Chondrocyte (in vitro differentiated cells): ENCODE measurements at regions not wholly inside any gene's neighbourhood (a gene's known extent, or its start where the extent isn't known, plus 50 kb on each side); places are given as distances from the start of the nearest gene placed in this dataset.

Experiments used
- DNase-seq: peaks from one replicate; pipeline ENCODE4 v3.0.0; 2021; ENCODE audit warnings: mixed read lengths, low spot score
- H3K27ac Mint-ChIP-seq: one replicate; pipeline ENCODE4 v1.8.0; 2021; ENCODE audit warnings: mild to moderate bottlenecking, moderate library complexity, mixed read lengths; ENCODE audit not compliant: unreplicated experiment
- H3K27me3 Mint-ChIP-seq: 2 replicates; pipeline ENCODE4 v1.8.0; 2021; ENCODE audit warnings: low read depth, mixed read lengths
- H3K36me3 Mint-ChIP-seq: 2 replicates; pipeline ENCODE4 v1.8.0; 2021; ENCODE audit warnings: low read depth, mixed read lengths
- H3K4me1 Mint-ChIP-seq: 2 replicates; pipeline ENCODE4 v1.8.0; 2021; ENCODE audit warnings: low read depth, mild to moderate bottlenecking, mixed read lengths
- H3K4me3 Mint-ChIP-seq: one replicate; pipeline ENCODE4 v1.8.0; 2021; ENCODE audit warnings: mild to moderate bottlenecking, moderate library complexity, mixed read lengths; ENCODE audit not compliant: unreplicated experiment
- H3K9me3 Mint-ChIP-seq: 2 replicates; pipeline ENCODE4 v1.8.0; 2021; ENCODE audit warnings: low read depth, mixed read lengths
- CTCF ChIP-seq: fragments of 200-600 bp; sonication (generic); IDR thresholded peaks from 2 replicates; pipeline ENCODE4 v1.5.0; 2021; ENCODE audit warnings: antibody characterized with exemption, mild to moderate bottlenecking, moderate library complexity

GRCh38 chr12:89882050-89882449 is 173.4 kb upstream of the ATP2B1 start:
- no peaks in the 10 kb centered on the region for H3K27me3 Mint-ChIP-seq
- no peaks in the 10 kb centered on the region for H3K36me3 Mint-ChIP-seq
- no peak for TF ChIP-seq CTCF
- no peak for DNase-seq
- H3K9me3 Mint-ChIP-seq = no peaks in the 10 kb centered on the region
- H3K4me1 Mint-ChIP-seq = peaks cover 16% of the 10 kb centered on the region
- peak overlapping the region; percentile 18 for H3K27ac Mint-ChIP-seq
- H3K4me3 Mint-ChIP-seq = no peak overlapping the region

- no peak for DNase-seq
- H3K27me3 Mint-ChIP-seq = no peaks in the 10 kb centered on the region
- no peaks in the 10 kb centered on the region for H3K9me3 Mint-ChIP-seq
- H3K4me3 Mint-ChIP-seq = no peak overlapping the region
- no peak for TF ChIP-seq CTCF
- no peaks in the 10 kb centered on the region for H3K36me3 Mint-ChIP-seq
- peaks cover 16% of the 10 kb centered on the region for H3K4me1 Mint-ChIP-seq
- H3K27ac Mint-ChIP-seq = no peak overlapping the region
Observed at GRCh38 chr12:89880690-89881350, 172.2 kb upstream of the ATP2B1 start.

GRCh38 chr12:89879766-89880165 is 171.1 kb upstream of the ATP2B1 start:
- H3K27me3 Mint-ChIP-seq = no peaks in the 10 kb centered on the region
- H3K36me3 Mint-ChIP-seq = no peaks in the 10 kb centered on the region
- no peak for TF ChIP-seq CTCF
- no peak for DNase-seq
- no peak overlapping the region for H3K4me3 Mint-ChIP-seq
- H3K9me3 Mint-ChIP-seq = no peaks in the 10 kb centered on the region
- no peak overlapping the region for H3K27ac Mint-ChIP-seq
- H3K4me1 Mint-ChIP-seq = peaks cover 25% of the 10 kb centered on the region

- no peak for TF ChIP-seq CTCF
- Mint-ChIP-seq H3K9me3 (no peaks in the 10 kb centered on the region), H3K4me3 (no peak overlapping the region), H3K4me1 (peaks cover 25% of the 10 kb centered on the region), H3K36me3 (no peaks in the 10 kb centered on the region), H3K27me3 (no peaks in the 10 kb centered on the region), H3K27ac (no peak overlapping the region)
- DNase-seq = no peak
Observed at GRCh38 chr12:89878950-89879349, 170.3 kb upstream of the ATP2B1 start.

- no peak for DNase-seq
- Mint-ChIP-seq H3K27me3 (no peaks in the 10 kb centered on the region), H3K36me3 (no peaks in the 10 kb centered on the region), H3K9me3 (no peaks in the 10 kb centered on the region), H3K4me3 (no peak overlapping the region), H3K4me1 (peaks cover 29% of the 10 kb centered on the region), H3K27ac (no peak overlapping the region)
- TF ChIP-seq CTCF = no peak
Observed at GRCh38 chr12:89878327-89878726, 169.7 kb upstream of the ATP2B1 start.
